Omental fat pad (tissue), 3 donors: ENCODE measurements at regions not wholly inside any gene's neighbourhood (a gene's known extent, or its start where the extent isn't known, plus 50 kb on each side); places are given as distances from the start of the nearest gene placed in this dataset.

Source experiments
- ATAC-seq: fragments of 150-250 bp; one replicate; pipeline ENCODE4 v1.9.1; 2016; ENCODE audit warnings: mild to moderate bottlenecking, moderate library complexity; ENCODE audit not compliant: low FRiP score
- DNase-seq: peaks from one replicate; pipeline ENCODE4 v3.0.0-alpha.2; 2019; ENCODE audit warnings: low spot score
- CTCF ChIP-seq, 3 donors: fragments of 450-650 bp; IDR thresholded peaks; one replicate each; pipeline ENCODE4 v1.5.1; 2016 to 2017; ENCODE audit warnings: antibody characterized with exemption in 3 of 3, mild to moderate bottlenecking in 3 of 3, moderate library complexity in 2 of 3

GRCh38 chr11:37124384-37124783 is 526.3 kb upstream of the RAG2 start:
- TF ChIP-seq CTCF (IDR thresholded peaks at IDR 0.05), result no peak
- no peak for DNase-seq
- no peak for ATAC-seq

GRCh38 chr11:37115963-37116362 is 517.9 kb upstream of the RAG2 start:
- ATAC-seq, result no peak
- TF ChIP-seq CTCF (IDR thresholded peaks at IDR 0.05), result no peak
- DNase-seq, result no peak

GRCh38 chr11:37110385-37110784 is 512.3 kb upstream of the RAG2 start:
- DNase-seq (no peak), ATAC-seq (no peak)
- no peak for TF ChIP-seq CTCF (IDR thresholded peaks at IDR 0.05)

GRCh38 chr11:37109286-37109585 is 511.2 kb upstream of the RAG2 start:
- ATAC-seq (no peak), DNase-seq (no peak)
- TF ChIP-seq CTCF (IDR thresholded peaks at IDR 0.05), result no peak

- DNase-seq (no peak), ATAC-seq (no peak)
- TF ChIP-seq CTCF (IDR thresholded peaks at IDR 0.05), result no peak
These were observed 510.6 kb upstream of the RAG2 start for GRCh38 chr11:37108436-37109285.

GRCh38 chr11:37107831-37108230 is 509.8 kb upstream of the RAG2 start:
- ATAC-seq, result no peak

More at GRCh38 chr11:37107831-37108230, 509.8 kb upstream of the RAG2 start:
- DNase-seq, result no peak
- no peak for TF ChIP-seq CTCF (IDR thresholded peaks at IDR 0.05)
